ENCODE measurements at regions not wholly inside any gene's neighbourhood (a gene's known extent, or its start where the extent isn't known, plus 50 kb on each side); places are given as distances from the start of the nearest gene placed in this dataset.
"Not testable (repeated sequence)": the region's sequence is repeated elsewhere in the genome, so short reads cannot be mapped to it uniquely, and the experiment has no call there.

- DNase-seq, result no peak
These were observed 170.0 kb downstream of the ADRA2C start for GRCh38 chr4:3936184-3936583.

GRCh38 chr4:3937849-3938562, 171.8 kb downstream of the ADRA2C start:
- DNase-seq, result not testable (repeated sequence)

- not testable (repeated sequence) for DNase-seq
These were observed 172.5 kb downstream of the ADRA2C start for GRCh38 chr4:3938676-3939075.

- not testable (repeated sequence) for DNase-seq
These were observed 173.9 kb downstream of the ADRA2C start for GRCh38 chr4:3939954-3940591.

GRCh38 chr4:3941735-3942522, 175.7 kb downstream of the ADRA2C start:
- not testable (repeated sequence) for DNase-seq

- peak; percentile 66 for DNase-seq
These were observed 176.4 kb downstream of the ADRA2C start for GRCh38 chr4:3942569-3942971.

- DNase-seq, result not testable (repeated sequence)
These were observed 176.9 kb downstream of the ADRA2C start for GRCh38 chr4:3943051-3943450.

- no peak for DNase-seq
These were observed 179.5 kb downstream of the ADRA2C start for GRCh38 chr4:3945511-3946290.

GRCh38 chr4:3946553-3946952, 180.4 kb downstream of the ADRA2C start:
- DNase-seq, result not testable (repeated sequence)

GRCh38 chr4:3947761-3948160, 181.6 kb downstream of the ADRA2C start:
- not testable (repeated sequence) for DNase-seq

- DNase-seq, result not testable (repeated sequence)
These were observed 182.0 kb downstream of the ADRA2C start for GRCh38 chr4:3948210-3948609.

GRCh38 chr4:3949916-3950315, 183.7 kb downstream of the ADRA2C start:
- not testable (repeated sequence) for DNase-seq

- not testable (repeated sequence) for DNase-seq
These were observed 186.4 kb downstream of the ADRA2C start for GRCh38 chr4:3952443-3953139.

GRCh38 chr4:3953140-3953489, 186.9 kb downstream of the ADRA2C start:
- DNase-seq, result not testable (repeated sequence)

GRCh38 chr4:3954540-3955320, 188.5 kb downstream of the ADRA2C start:
- DNase-seq, result peak; percentile 63

GRCh38 chr4:3955321-3956164, 189.4 kb downstream of the ADRA2C start:
- DNase-seq, result peak; percentile 92

GRCh38 chr4:3956165-3956867, 190.1 kb downstream of the ADRA2C start:
- not testable (repeated sequence) for DNase-seq

- DNase-seq, result not testable (repeated sequence)
These were observed 195.0 kb downstream of the ADRA2C start for GRCh38 chr4:3961091-3961672.

- not testable (repeated sequence) for DNase-seq
These were observed 198.5 kb downstream of the ADRA2C start for GRCh38 chr4:3964572-3965278.
